GM18499 (cell line): ENCODE measurements at regions not wholly inside any gene's neighbourhood (a gene's known extent, or its start where the extent isn't known, plus 50 kb on each side); places are given as distances from the start of the nearest gene placed in this dataset.

Experiments
- ATAC-seq: cut with Tn5 transposase; IDR thresholded peaks from one replicate; pipeline ENCODE4 v1.9.1; 2021; ENCODE audit warnings: moderate number of reproducible peaks; ENCODE audit not compliant: insufficient read depth, unreplicated experiment

- ATAC-seq, result no peak
These were observed 425.3 kb upstream of the CDH6 start for GRCh38 chr5:30768056-30768690.

GRCh38 chr5:30765706-30766105 is 427.8 kb upstream of the CDH6 start:
- no peak for ATAC-seq

GRCh38 chr5:30765227-30765626 is 428.3 kb upstream of the CDH6 start:
- ATAC-seq, result no peak

GRCh38 chr5:30764704-30765103 is 428.8 kb upstream of the CDH6 start:
- no peak for ATAC-seq

- no peak for ATAC-seq
These were observed 433.8 kb upstream of the CDH6 start for GRCh38 chr5:30759731-30760130.

GRCh38 chr5:30752015-30752414 is 441.5 kb upstream of the CDH6 start:
- ATAC-seq, result no peak

- ATAC-seq, result no peak
These were observed 443.5 kb upstream of the CDH6 start for GRCh38 chr5:30749971-30750370.

- no peak for ATAC-seq
These were observed 446.1 kb upstream of the CDH6 start for GRCh38 chr5:30747412-30747811.

- ATAC-seq, result no peak
These were observed 456.8 kb upstream of the CDH6 start for GRCh38 chr5:30736669-30737068.

GRCh38 chr5:30734118-30734517 is 459.4 kb upstream of the CDH6 start:
- ATAC-seq, result no peak

GRCh38 chr5:30725073-30725472 is 468.4 kb upstream of the CDH6 start:
- ATAC-seq, result no peak

- no peak for ATAC-seq
These were observed 495.3 kb upstream of the CDH6 start for GRCh38 chr5:30698217-30698616.

- ATAC-seq, result no peak
These were observed 500.2 kb upstream of the CDH6 start for GRCh38 chr5:30693326-30693725.

GRCh38 chr5:30690931-30691330 is 502.6 kb upstream of the CDH6 start:
- ATAC-seq, result no peak

GRCh38 chr5:30687461-30687860 is 506.0 kb upstream of the CDH6 start:
- no peak for ATAC-seq

GRCh38 chr5:30686530-30686929 is 507.0 kb upstream of the CDH6 start:
- no peak for ATAC-seq

GRCh38 chr5:30676223-30676840 is 517.2 kb upstream of the CDH6 start:
- ATAC-seq, result no peak

GRCh38 chr5:30667293-30667692 is 526.2 kb upstream of the CDH6 start:
- ATAC-seq, result no peak

- ATAC-seq, result no peak
These were observed 530.0 kb upstream of the CDH6 start for GRCh38 chr5:30663536-30663935.

GRCh38 chr5:30662373-30662772 is 531.1 kb upstream of the CDH6 start:
- no peak for ATAC-seq

GRCh38 chr5:30661730-30662129 is 531.8 kb upstream of the CDH6 start:
- ATAC-seq, result no peak

- no peak for ATAC-seq
These were observed 534.1 kb upstream of the CDH6 start for GRCh38 chr5:30659417-30659816.
